Skeletal muscle cell (primary cell): ENCODE measurements at regions not wholly inside any gene's neighbourhood (a gene's known extent, or its start where the extent isn't known, plus 50 kb on each side); places are given as distances from the start of the nearest gene placed in this dataset.
"Not testable (repeated sequence)": the region's sequence is repeated elsewhere in the genome, so short reads cannot be mapped to it uniquely, and the experiment has no call there.

Experiments
- DNase-seq: peaks from one replicate; pipeline ENCODE4 v3.0.0-alpha.2; 2010; ENCODE audit warnings: low read depth
- H3K4me3 ChIP-seq: 2 replicates; pipeline ENCODE4 v1.5.1; 2011; ENCODE audit warnings: low read depth, mild to moderate bottlenecking, control low read depth, low read length, moderate library complexity

- H3K4me3 ChIP-seq: no peak overlapping the region
- no peak for DNase-seq
Measured at GRCh38 chr20:43372051-43372450, 85.6 kb upstream of the SRSF6 start.

GRCh38 chr20:43365691-43366090 lies 92.0 kb upstream of the SRSF6 start:
- no peak overlapping the region for H3K4me3 ChIP-seq
- no peak for DNase-seq

- DNase-seq: no peak
Measured at GRCh38 chr20:43364001-43364400, 93.7 kb upstream of the SRSF6 start.

GRCh38 chr20:43363506-43363905 lies 94.2 kb upstream of the SRSF6 start:
- no peak for DNase-seq
- no peak overlapping the region for H3K4me3 ChIP-seq

More at GRCh38 chr20:43364001-43364400, 93.7 kb upstream of the SRSF6 start:
- no peak overlapping the region for H3K4me3 ChIP-seq

GRCh38 chr20:43361526-43361925 lies 96.2 kb upstream of the SRSF6 start:
- DNase-seq: no peak
- H3K4me3 ChIP-seq: no peak overlapping the region

- H3K4me3 ChIP-seq: no peak overlapping the region
- DNase-seq: no peak
Measured at GRCh38 chr20:43360016-43360415, 97.7 kb upstream of the SRSF6 start.

- no peak for DNase-seq
- H3K4me3 ChIP-seq: no peak overlapping the region
Measured at GRCh38 chr20:43358811-43359210, 98.9 kb upstream of the SRSF6 start.

- no peak overlapping the region for H3K4me3 ChIP-seq
- no peak for DNase-seq
Measured at GRCh38 chr20:43357352-43357751, 100.3 kb upstream of the SRSF6 start.

GRCh38 chr20:43355610-43356009 lies 102.1 kb upstream of the SRSF6 start:
- DNase-seq: no peak
- H3K4me3 ChIP-seq: no peak overlapping the region

GRCh38 chr20:43352996-43353395 lies 104.7 kb upstream of the SRSF6 start:
- no peak for DNase-seq
- no peak overlapping the region for H3K4me3 ChIP-seq

- H3K4me3 ChIP-seq, DNase-seq: not testable (repeated sequence)
Measured at GRCh38 chr20:43350694-43351093, 107.0 kb upstream of the SRSF6 start.

GRCh38 chr20:43349841-43350240 lies 107.9 kb upstream of the SRSF6 start:
- no peak for DNase-seq
- H3K4me3 ChIP-seq: no peak overlapping the region

- not testable (repeated sequence) for DNase-seq
Measured at GRCh38 chr20:43347839-43348238, 109.9 kb upstream of the SRSF6 start.

GRCh38 chr20:43345676-43346075 lies 112.0 kb upstream of the SRSF6 start:
- H3K4me3 ChIP-seq: no peak overlapping the region
- no peak for DNase-seq

More at GRCh38 chr20:43347839-43348238, 109.9 kb upstream of the SRSF6 start:
- not testable (repeated sequence) for H3K4me3 ChIP-seq

- no peak for DNase-seq
Measured at GRCh38 chr20:43341511-43341910, 116.2 kb upstream of the SRSF6 start.

GRCh38 chr20:43337036-43337435 lies 120.7 kb upstream of the SRSF6 start:
- no peak for DNase-seq
- no peak overlapping the region for H3K4me3 ChIP-seq

More at GRCh38 chr20:43341511-43341910, 116.2 kb upstream of the SRSF6 start:
- no peak overlapping the region for H3K4me3 ChIP-seq

GRCh38 chr20:43334080-43334479 lies 123.6 kb upstream of the SRSF6 start:
- no peak overlapping the region for H3K4me3 ChIP-seq
- DNase-seq: no peak

GRCh38 chr20:43331906-43332305 lies 125.8 kb upstream of the SRSF6 start:
- no peak overlapping the region for H3K4me3 ChIP-seq
- DNase-seq: no peak

GRCh38 chr20:43328697-43329096 lies 129.0 kb upstream of the SRSF6 start:
- DNase-seq: no peak
- no peak overlapping the region for H3K4me3 ChIP-seq

- not testable (repeated sequence) for H3K4me3 ChIP-seq, DNase-seq
Measured at GRCh38 chr20:43327234-43327633, 130.5 kb upstream of the SRSF6 start.

GRCh38 chr20:43325926-43326325 lies 131.8 kb upstream of the SRSF6 start:
- no peak overlapping the region for H3K4me3 ChIP-seq
- DNase-seq: no peak

GRCh38 chr20:43323592-43323991 lies 133.9 kb upstream of the PTPRT start:
- H3K4me3 ChIP-seq: no peak overlapping the region
- no peak for DNase-seq
